GM21515 (cell line): ENCODE measurements at regions not wholly inside any gene's neighbourhood (a gene's known extent, or its start where the extent isn't known, plus 50 kb on each side); places are given as distances from the start of the nearest gene placed in this dataset.
"Not testable (repeated sequence)": the region's sequence is repeated elsewhere in the genome, so short reads cannot be mapped to it uniquely, and the experiment has no call there.

ENCODE experiments used
- ATAC-seq: cut with Tn5 transposase; IDR thresholded peaks from one replicate; pipeline ENCODE4 v1.9.1; 2021; ENCODE audit not compliant: unreplicated experiment

GRCh38 chr7:106452031-106452851 lies 167.5 kb upstream of the NAMPT start:
- no peak for ATAC-seq

GRCh38 chr7:106451171-106451570 lies 166.4 kb upstream of the NAMPT start:
- ATAC-seq: no peak

DNA sequence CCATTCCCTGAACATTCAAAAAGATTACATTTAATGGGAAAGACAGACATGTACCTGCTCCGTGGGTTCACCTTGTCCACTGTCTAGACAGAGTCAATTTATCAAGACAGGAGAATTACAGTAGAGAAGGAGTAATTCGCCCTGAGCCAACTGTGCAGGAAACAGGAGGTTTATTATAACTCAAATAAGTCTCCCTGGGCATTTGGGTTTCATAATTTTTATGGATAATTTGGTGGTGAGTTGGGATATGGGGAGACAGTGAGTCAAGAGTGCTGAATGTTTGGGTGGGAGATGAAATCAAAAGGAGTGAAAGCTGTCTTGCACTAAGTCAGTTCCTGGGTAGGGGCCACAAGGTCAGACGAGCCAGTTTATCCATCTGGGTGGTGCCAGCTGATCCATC lies 165.9 kb upstream of the NAMPT start:
- ATAC-seq: no peak

- no peak for ATAC-seq
Observed at GRCh38 chr7:106448992-106449859, 164.4 kb upstream of the NAMPT start.

DNA sequence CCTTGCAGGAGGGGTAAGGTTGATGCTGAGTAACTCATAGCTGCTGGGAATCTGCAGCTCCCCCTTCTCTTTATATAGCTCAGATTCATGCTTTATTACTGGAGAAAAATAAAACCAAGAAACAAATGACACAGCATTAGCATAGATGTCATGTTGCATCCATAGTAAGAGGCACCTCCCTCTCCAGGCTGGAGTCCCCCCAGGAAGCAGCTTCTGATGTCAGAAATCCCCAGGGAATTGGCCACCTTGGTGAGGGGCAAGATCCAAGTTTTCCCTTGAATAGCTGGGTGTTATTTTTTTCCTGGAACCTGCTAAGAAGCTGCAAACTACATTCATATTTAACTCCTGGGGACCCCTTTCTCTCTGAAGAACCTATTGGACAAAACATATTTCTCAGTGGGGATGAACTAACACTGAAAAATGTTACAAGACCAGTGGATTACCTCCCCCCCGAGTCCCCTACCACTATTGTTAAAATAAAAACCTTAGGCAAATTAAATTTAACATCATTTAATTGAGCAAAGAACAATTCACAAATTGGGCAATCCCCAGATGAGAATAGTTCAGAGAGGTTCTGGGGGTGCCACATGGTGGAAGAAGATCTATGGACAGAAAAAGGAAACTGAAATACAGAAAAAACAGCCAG lies 163.7 kb upstream of the NAMPT start:
- ATAC-seq: no peak

DNA sequence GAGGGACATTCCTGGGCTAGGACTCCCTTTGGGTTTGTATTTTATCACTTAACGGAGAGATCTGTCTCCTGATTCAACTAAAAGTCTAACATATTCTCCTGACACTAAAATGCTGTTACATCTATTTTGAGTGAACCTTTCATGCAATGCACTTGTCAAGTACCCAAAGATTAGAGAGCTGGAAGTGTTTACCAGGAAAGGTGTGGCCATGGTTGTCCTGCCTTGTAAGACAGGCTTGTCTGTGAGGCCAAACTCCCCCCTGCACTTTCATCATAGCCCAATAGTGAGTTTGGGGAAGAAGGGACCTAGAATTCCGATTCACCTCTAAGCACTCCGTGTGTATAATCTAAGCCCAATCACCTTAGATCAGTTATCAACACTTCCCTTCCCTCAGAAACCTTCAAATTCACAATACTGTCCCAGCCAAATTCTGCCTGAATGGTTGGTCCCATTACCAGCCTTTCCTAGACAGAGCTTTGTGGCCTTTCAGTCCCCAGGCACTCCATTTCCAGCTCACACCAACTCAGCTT lies 162.6 kb upstream of the NAMPT start:
- no peak for ATAC-seq

GRCh38 chr7:106445366-106445765 lies 160.6 kb upstream of the NAMPT start:
- not testable (repeated sequence) for ATAC-seq

- no peak for ATAC-seq
Observed at GRCh38 chr7:106444068-106444655, 159.4 kb upstream of the NAMPT start.

GRCh38 chr7:106443156-106443555 lies 158.4 kb upstream of the NAMPT start:
- no peak for ATAC-seq

- ATAC-seq: no peak
Observed at GRCh38 chr7:106442476-106442875, 157.7 kb upstream of the NAMPT start.

DNA sequence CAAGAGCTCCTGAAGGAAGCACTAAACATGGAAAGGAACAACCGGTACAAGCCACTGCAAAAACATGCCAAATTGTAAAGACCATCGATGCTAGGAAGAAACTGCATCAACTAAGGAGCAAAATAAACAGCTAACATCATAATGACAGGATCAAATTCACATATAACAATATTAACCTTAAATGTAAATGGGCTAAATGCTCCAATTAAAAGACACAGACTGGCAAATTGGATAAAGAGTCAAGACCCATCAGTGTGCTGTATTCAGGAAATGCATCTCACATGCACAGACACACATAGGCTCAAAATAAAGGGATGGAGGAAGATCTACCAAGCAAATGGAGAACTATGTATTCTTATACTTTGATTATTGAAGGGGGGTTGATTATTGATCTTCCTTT lies 156.6 kb upstream of the NAMPT start:
- not testable (repeated sequence) for ATAC-seq

DNA sequence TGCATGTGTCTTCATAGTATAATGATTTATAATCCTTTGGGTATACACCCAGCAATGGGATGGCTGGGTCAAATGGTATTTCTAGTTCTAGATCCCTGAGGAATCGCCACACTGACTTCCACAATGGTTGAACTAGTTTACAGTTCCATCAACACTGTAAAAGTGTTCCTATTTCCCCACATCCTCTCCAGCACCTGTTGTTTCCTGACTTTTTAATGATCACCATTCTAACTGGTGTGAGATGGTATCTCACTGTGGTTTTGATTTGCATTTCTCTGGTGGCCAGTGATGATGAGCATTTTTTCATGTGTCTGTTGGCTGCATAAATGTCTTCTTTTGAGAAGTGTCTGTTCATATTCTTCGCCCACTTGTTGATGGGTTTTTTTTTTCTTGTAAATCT lies 152.2 kb upstream of the NAMPT start:
- ATAC-seq: not testable (repeated sequence)

DNA sequence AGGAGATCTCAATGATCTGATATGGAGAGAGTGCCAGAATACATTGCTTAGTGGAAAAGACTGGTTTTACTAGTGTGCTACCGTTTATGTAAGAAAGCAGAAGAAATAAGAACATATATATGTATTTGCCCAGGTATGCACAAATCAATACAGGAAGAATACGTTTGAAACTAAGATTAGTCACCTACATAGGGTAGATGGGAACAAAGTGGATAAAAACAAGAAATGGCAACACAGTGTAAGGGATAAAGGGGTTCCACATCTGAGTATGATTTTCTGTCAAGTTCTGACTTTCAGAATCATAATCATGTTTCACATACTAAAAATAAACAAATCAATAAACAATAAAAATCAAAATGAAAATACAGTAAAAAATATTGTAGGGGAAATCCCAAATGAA lies 148.6 kb upstream of the NAMPT start:
- ATAC-seq: no peak

GRCh38 chr7:106430535-106431455 lies 146.0 kb upstream of the NAMPT start:
- no peak for ATAC-seq

- no peak for ATAC-seq
Observed at GRCh38 chr7:106430103-106430502, 145.3 kb upstream of the NAMPT start.

- no peak for ATAC-seq
Observed at GRCh38 chr7:106426803-106427202, 142.0 kb upstream of the NAMPT start.

GRCh38 chr7:106425017-106425719 lies 140.4 kb upstream of the NAMPT start:
- ATAC-seq: peak; percentile 84

DNA sequence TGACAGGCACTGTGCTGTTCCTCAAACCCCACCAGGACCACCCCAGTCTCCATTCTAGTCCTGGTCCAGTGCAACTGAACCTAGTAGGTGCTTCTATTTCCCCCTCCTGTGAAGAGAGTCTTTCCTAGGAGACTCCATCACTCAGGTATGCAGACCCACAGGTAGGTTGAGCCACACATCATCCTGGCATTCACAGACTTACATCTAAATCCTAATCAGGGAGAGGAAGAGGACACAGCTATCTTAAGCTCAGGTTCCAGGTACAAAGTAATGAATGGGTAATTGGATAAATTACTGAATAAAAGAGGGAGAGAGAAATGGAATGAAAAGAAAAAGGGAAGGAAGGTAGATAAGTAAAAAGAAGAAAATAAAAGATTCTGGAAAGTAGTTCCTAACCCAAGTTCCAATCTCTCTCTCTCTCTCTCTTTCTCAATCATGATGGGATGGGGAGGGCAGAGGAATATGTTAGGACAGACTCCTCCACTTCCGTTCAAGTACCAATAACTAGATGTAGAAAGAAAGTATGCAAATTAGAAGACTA lies 139.8 kb upstream of the NAMPT start:
- no peak for ATAC-seq
